ENCODE measurements at regions not wholly inside any gene's neighbourhood (a gene's known extent, or its start where the extent isn't known, plus 50 kb on each side); places are given as distances from the start of the nearest gene placed in this dataset.
"Not testable (repeated sequence)": the region's sequence is repeated elsewhere in the genome, so short reads cannot be mapped to it uniquely, and the experiment has no call there.

- intact Hi-C loops (cut with DNase I; ENCODE audit: low total_unique reads); DNase-seq (ENCODE audit: low spot score in 2 of 2); H3K4me3 ChIP-seq (ENCODE audit: low read depth, poor library complexity, severe bottlenecking): not testable (repeated sequence)
- WGBS, 2 donors = 51% methylated on average over 5 of the region's 5 CpGs
Observed at GRCh38 chr4:9582880-9583279, 138.7 kb downstream of the DEFB131A start.

GRCh38 chr4:9592010-9592409 lies 147.8 kb downstream of the DEFB131A start:
- no peak for DNase-seq (ENCODE audit: low spot score in 2 of 2)
- intact Hi-C loops (cut with DNase I; ENCODE audit: low total_unique reads) = no loop called here

GRCh38 chr4:9594948-9595347 lies 150.7 kb downstream of the DEFB131A start:
- TF ChIP-seq CTCF (IDR thresholded peaks at IDR 0.05) = no peak
- TF ChIP-seq POLR2A (IDR thresholded peaks at IDR 0.05) = no peak
- WGBS, 2 donors = 78 to 84% methylated on average over 1 of the region's 1 CpG
- no peak overlapping the region for H3K4me3 ChIP-seq (ENCODE audit: low read depth, poor library complexity, severe bottlenecking)
- no peak for DNase-seq (ENCODE audit: low spot score in 2 of 2)
- intact Hi-C loops (cut with DNase I; ENCODE audit: low total_unique reads) = no loop called here

More at GRCh38 chr4:9592010-9592409, 147.8 kb downstream of the DEFB131A start:
- H3K4me3 ChIP-seq (ENCODE audit: low read depth, poor library complexity, severe bottlenecking) = no peak overlapping the region
- TF ChIP-seq CTCF (IDR thresholded peaks at IDR 0.05) (no peak), POLR2A (IDR thresholded peaks at IDR 0.05) (no peak)
- 88 to 100% methylated on average over 1 of the region's 1 CpG for WGBS, 2 donors

- intact Hi-C loops (cut with DNase I; ENCODE audit: low total_unique reads); H3K4me3 ChIP-seq (ENCODE audit: low read depth, poor library complexity, severe bottlenecking); DNase-seq (ENCODE audit: low spot score in 2 of 2): not testable (repeated sequence)
- 65 to 86% methylated on average over 1 of the region's 1 CpG for WGBS, 2 donors
Observed at GRCh38 chr4:9595531-9595930, 151.3 kb downstream of the DEFB131A start.

GRCh38 chr4:9599266-9599665 lies 155.1 kb downstream of the DEFB131A start:
- no peak for DNase-seq (ENCODE audit: low spot score in 2 of 2)
- no peak for TF ChIP-seq CTCF (IDR thresholded peaks at IDR 0.05)
- TF ChIP-seq POLR2A (IDR thresholded peaks at IDR 0.05) = no peak
- intact Hi-C loops (cut with DNase I; ENCODE audit: low total_unique reads) = no loop called here
- H3K4me3 ChIP-seq (ENCODE audit: low read depth, poor library complexity, severe bottlenecking) = no peak overlapping the region
- 83 to 100% methylated on average over 1 of the region's 1 CpG for WGBS, 2 donors

- no peak for DNase-seq (ENCODE audit: low spot score in 2 of 2)
- TF ChIP-seq POLR2A (IDR thresholded peaks at IDR 0.05) (no peak), CTCF (IDR thresholded peaks at IDR 0.05) (no peak)
- intact Hi-C loops (cut with DNase I; ENCODE audit: low total_unique reads) = no loop called here
- H3K4me3 ChIP-seq (ENCODE audit: low read depth, poor library complexity, severe bottlenecking) = no peak overlapping the region
- 93% methylated on average over 19 of the region's 19 CpGs for WGBS, 2 donors
Observed at GRCh38 chr4:9600246-9600645, 156.0 kb downstream of the DEFB131A start.

GRCh38 chr4:9602389-9602914 lies 158.2 kb downstream of the DEFB131A start:
- 88 to 89% methylated on average over 18 of the region's 18 CpGs for WGBS, 2 donors
- no peak overlapping the region for H3K4me3 ChIP-seq (ENCODE audit: low read depth, poor library complexity, severe bottlenecking)
- intact Hi-C loops (cut with DNase I; ENCODE audit: low total_unique reads) = no loop called here

GRCh38 chr4:9604031-9604892 lies 160.0 kb downstream of the DEFB131A start:
- intact Hi-C loops (cut with DNase I; ENCODE audit: low total_unique reads); H3K4me3 ChIP-seq (ENCODE audit: low read depth, poor library complexity, severe bottlenecking): not testable (repeated sequence)
- 17 to 26% methylated on average over 17 of the region's 17 CpGs for WGBS, 2 donors
- DNase-seq (ENCODE audit: low spot score in 2 of 2) = peak in 1 of 2 donors; percentile 18

More at GRCh38 chr4:9602389-9602914, 158.2 kb downstream of the DEFB131A start:
- DNase-seq (ENCODE audit: low spot score in 2 of 2) = no peak
- no peak for TF ChIP-seq CTCF (IDR thresholded peaks at IDR 0.05)
- no peak for TF ChIP-seq POLR2A (IDR thresholded peaks at IDR 0.05)

- intact Hi-C loops (cut with DNase I; ENCODE audit: low total_unique reads); H3K4me3 ChIP-seq (ENCODE audit: low read depth, poor library complexity, severe bottlenecking); DNase-seq (ENCODE audit: low spot score in 2 of 2): not testable (repeated sequence)
- 43 to 54% methylated on average over 5 of the region's 5 CpGs for WGBS, 2 donors
Observed at GRCh38 chr4:9604893-9605190, 160.6 kb downstream of the DEFB131A start.

Measured in lower leg skin (tissue), 4 donors.